Spleen (tissue), 11 donors: ENCODE measurements at regions not wholly inside any gene's neighbourhood (a gene's known extent, or its start where the extent isn't known, plus 50 kb on each side); places are given as distances from the start of the nearest gene placed in this dataset.

Experiments
- DNase-seq: peaks from one replicate; pipeline ENCODE4 v3.0.0-alpha.2; 2020
- H3K27ac ChIP-seq, 8 donors: fragments of 200-600 bp; sonication (generic) in 7 of 8; 1 replicate in 4 of 8; 2 replicates in 4 of 8; pipeline versions ENCODE4 v1.5.0 to v1.8.0; 2016 to 2021; ENCODE audit warnings: inconsistent platforms in 4 of 8, mild to moderate bottlenecking in 4 of 8, moderate library complexity in 1 of 8
- H3K27me3 ChIP-seq, 7 donors: fragments of 200-600 bp; sonication (generic) in 6 of 7; replicated peaks in 1 of 7; 1 replicate in 4 of 7; 2 replicates in 3 of 7; pipeline versions ENCODE4 v1.5.0 to v1.8.0; 2016 to 2021; ENCODE audit warnings: inconsistent platforms in 3 of 7, mild to moderate bottlenecking in 1 of 7
- H3K36me3 ChIP-seq, 6 donors: fragments of 200-600 bp; sonication (generic) in 5 of 6; 1 replicate in 4 of 6; 2 replicates in 2 of 6; pipeline versions ENCODE4 v1.5.0 to v1.8.0; 2016 to 2021; ENCODE audit warnings: inconsistent platforms in 2 of 6
- H3K4me1 ChIP-seq, 6 donors: fragments of 200-600 bp; sonication (generic) in 5 of 6; 1 replicate in 3 of 6; 2 replicates in 3 of 6; pipeline versions ENCODE4 v1.5.0 to v1.8.0; 2016 to 2021; ENCODE audit warnings: inconsistent platforms in 3 of 6
- H3K4me3 ChIP-seq, 8 donors: fragments of 200-600 bp; sonication (generic) in 7 of 8; 1 replicate in 4 of 8; 2 replicates in 4 of 8; pipeline versions ENCODE4 v1.5.0 to v1.8.0; 2016 to 2021; ENCODE audit warnings: inconsistent platforms in 4 of 8, mild to moderate bottlenecking in 4 of 8, moderate library complexity in 2 of 8
- H3K9me3 ChIP-seq, 8 donors: fragments of 200-600 bp; sonication (generic) in 7 of 8; 1 replicate in 4 of 8; 2 replicates in 4 of 8; pipeline versions ENCODE4 v1.5.0 to v1.8.0; 2016 to 2021; ENCODE audit warnings: inconsistent platforms in 4 of 8
- CTCF ChIP-seq, 11 experiments: fragments of 200-600 bp in 7 of 11; fragments of 450-650 bp in 4 of 11; sonication (generic) in 4 of 11; IDR thresholded peaks in 8 of 11; conservative IDR thresholded peaks in 3 of 11; 1 replicate in 7 of 11; 2 replicates in 4 of 11; pipeline versions ENCODE4 v1.4.0 to v1.8.0; 2016 to 2021; ENCODE audit warnings: antibody characterized with exemption in 11 of 11, inconsistent platforms in 4 of 11, mild to moderate bottlenecking in 1 of 11
- POLR2A ChIP-seq, 3 donors: fragments of 450-650 bp; IDR thresholded peaks; one replicate each; pipeline ENCODE4 v1.5.1; 2017; ENCODE audit warnings: antibody characterized with exemption in 3 of 3, mild to moderate bottlenecking in 1 of 3
- POLR2AphosphoS5 ChIP-seq, 3 donors: sonication (generic); formaldehyde crosslinking; IDR thresholded peaks; one replicate each; pipeline ENCODE4 v1.5.1; 2017; ENCODE audit warnings: antibody characterized with exemption in 3 of 3
- WGBS, 5 donors: extraction: QIAGEN DNeasy Blood & Tissue Kit in 3 of 5; methylation state at CpG; one replicate each; pipeline versions ENCODE4 v1.1.5 to v1.1.7; 2013 to 2018; 5-methylcytosine and 5-hydroxymethylcytosine counted together
- intact Hi-C: fragments of 100-400 bp; cut with DNase I; formaldehyde crosslinking; loops from one replicate; pipeline ENCODE4 v1.15.0; 2023; ENCODE audit warnings: low total_unique reads
- donor health status: healthy with polysubstance abuse.
- donor health status: DM: no; HTN: no; CAD: no; lungs with moderate emphysema.
- donor health status: DM: no; HTN: no; CAD: no.
- donor health status: Bipolar disorder and iron deficiency.
- donor health status: healthy.
- donor health status: DM: no; HTN: no; CAD: no.
- donor health status: DM: yes; HTN: yes; CAD: no.

- Histone ChIP-seq H3K27ac (peak overlapping the region in 5 of 8 donors; percentile 5 to 45 (median 40)), H3K4me1 (no peaks in the 10 kb centered on the region), H3K27me3 (no peaks in the 10 kb centered on the region), H3K4me3 (no peak overlapping the region), H3K9me3 (no peaks in the 10 kb centered on the region), H3K36me3 (no peaks in the 10 kb centered on the region)
- TF ChIP-seq POLR2A (IDR thresholded peaks at IDR 0.05) (no peak), CTCF (IDR thresholded peaks at IDR 0.05 in 8 of 11, conservative IDR thresholded peaks at IDR 0.05 in 3 of 11) (no peak), POLR2AphosphoS5 (IDR thresholded peaks at IDR 0.05) (no peak)
- DNase-seq: no peak
- intact Hi-C loops: no loop called here
- WGBS, 5 donors: 74 to 83% (median 80%) methylated on average over 6 of the region's 6 CpGs
Measured at GRCh38 chr6:113403966-113404595, 453.1 kb upstream of the MARCKS start.

GRCh38 chr6:113405326-113406047 lies 451.7 kb upstream of the MARCKS start:
- TF ChIP-seq POLR2AphosphoS5 (IDR thresholded peaks at IDR 0.05): no peak
- TF ChIP-seq POLR2A (IDR thresholded peaks at IDR 0.05): no peak
- TF ChIP-seq CTCF (IDR thresholded peaks at IDR 0.05 in 8 of 11, conservative IDR thresholded peaks at IDR 0.05 in 3 of 11): no peak
- Histone ChIP-seq H3K4me3 (no peak overlapping the region), H3K27me3 (no peaks in the 10 kb centered on the region), H3K9me3 (no peaks in the 10 kb centered on the region), H3K27ac (peak overlapping the region in 4 of 8 donors; percentile 5 to 45 (median 29)), H3K36me3 (no peaks in the 10 kb centered on the region), H3K4me1 (peaks cover 0 to 10% (median under 1%) of the 10 kb centered on the region in 6 donors)
- no peak for DNase-seq
- intact Hi-C loops: no loop called here

GRCh38 chr6:113406048-113406695 lies 451.0 kb upstream of the MARCKS start:
- Histone ChIP-seq H3K4me1 (peaks cover 0 to 17% (median 6%) of the 10 kb centered on the region in 6 donors), H3K4me3 (no peak overlapping the region), H3K27me3 (no peaks in the 10 kb centered on the region), H3K36me3 (no peaks in the 10 kb centered on the region), H3K27ac (peak overlapping the region in 3 of 8 donors; percentile 13 to 24 (median 17)), H3K9me3 (no peaks in the 10 kb centered on the region)
- no peak for DNase-seq
- 75 to 91% (median 79%) methylated on average over 4 of the region's 4 CpGs for WGBS, 5 donors
- TF ChIP-seq POLR2A (IDR thresholded peaks at IDR 0.05) (no peak), POLR2AphosphoS5 (IDR thresholded peaks at IDR 0.05) (no peak), CTCF (IDR thresholded peaks at IDR 0.05 in 8 of 11, conservative IDR thresholded peaks at IDR 0.05 in 3 of 11) (no peak)
- intact Hi-C loops: no loop called here

GRCh38 chr6:113411011-113411410 lies 446.1 kb upstream of the MARCKS start:
- intact Hi-C loops: no loop called here
- Histone ChIP-seq H3K27me3 (no peaks in the 10 kb centered on the region), H3K4me3 (no peak overlapping the region), H3K36me3 (no peaks in the 10 kb centered on the region), H3K9me3 (no peaks in the 10 kb centered on the region), H3K4me1 (peaks cover 0 to 18% (median 8%) of the 10 kb centered on the region in 6 donors), H3K27ac (peak overlapping the region in 1 of 8 donors; percentile 34)
- TF ChIP-seq POLR2AphosphoS5 (IDR thresholded peaks at IDR 0.05): no peak
- no peak for TF ChIP-seq POLR2A (IDR thresholded peaks at IDR 0.05)
- no peak for TF ChIP-seq CTCF (IDR thresholded peaks at IDR 0.05 in 8 of 11, conservative IDR thresholded peaks at IDR 0.05 in 3 of 11)
- no peak for DNase-seq
